Karpas-422 (cell line): ENCODE measurements at regions not wholly inside any gene's neighbourhood (a gene's known extent, or its start where the extent isn't known, plus 50 kb on each side); places are given as distances from the start of the nearest gene placed in this dataset.

Experiments used
- DNase-seq: peaks from one replicate; pipeline ENCODE4 v3.0.0-alpha.2; 2015
- H2AFZ ChIP-seq: fragments of 200-600 bp; sonication (generic); 2 replicates; pipeline ENCODE4 v1.6.1; 2014; ENCODE audit warnings: antibody characterized with exemption, low read length, mixed read lengths
- H3K27ac ChIP-seq: fragments of 200-600 bp; sonication (generic); 2 replicates; pipeline ENCODE4 v1.5.1; 2014; ENCODE audit warnings: mild to moderate bottlenecking, low read length, moderate library complexity
- H3K27me3 ChIP-seq: fragments of 200-600 bp; sonication (generic); 2 replicates; pipeline ENCODE4 v1.6.1; 2014; ENCODE audit warnings: low read length, mixed read lengths
- H3K36me3 ChIP-seq: fragments of 200-600 bp; sonication (generic); 2 replicates; pipeline ENCODE4 v1.6.1; 2014; ENCODE audit warnings: low read length, mixed read lengths; ENCODE audit not compliant: insufficient read depth
- H3K4me1 ChIP-seq: fragments of 200-600 bp; sonication (generic); 2 replicates; pipeline ENCODE4 v1.6.1; 2014; ENCODE audit warnings: mild to moderate bottlenecking, low read length, mixed read lengths
- H3K4me2 ChIP-seq: fragments of 200-600 bp; sonication (generic); 2 replicates; pipeline ENCODE4 v1.6.1; 2014; ENCODE audit warnings: low read length, low read depth, mild to moderate bottlenecking; ENCODE audit not compliant: poor library complexity, severe bottlenecking
- H3K4me3 ChIP-seq: fragments of 200-600 bp; sonication (generic); 2 replicates; pipeline ENCODE4 v1.5.1; 2014; ENCODE audit warnings: mild to moderate bottlenecking, antibody characterized with exemption, low read length, mixed read lengths
- H3K79me2 ChIP-seq: fragments of 200-600 bp; sonication (generic); 2 replicates; pipeline ENCODE4 v1.6.1; 2014; ENCODE audit warnings: mild to moderate bottlenecking, low read length, mixed read lengths
- H3K9ac ChIP-seq: fragments of 200-600 bp; sonication (generic); 2 replicates; pipeline ENCODE4 v1.6.0; 2014; ENCODE audit warnings: low read length
- H3K9me2 ChIP-seq: fragments of 200-600 bp; sonication (generic), shearing (Covaris generic); replicated peaks from 2 replicates; pipeline ENCODE4 v1.6.0; 2014; ENCODE audit warnings: mild to moderate bottlenecking, low read length, moderate library complexity; ENCODE audit not compliant: insufficient read depth
- H3K9me3 ChIP-seq: fragments of 300-700, 200-600 bp; sonication (generic); 2 replicates; pipeline ENCODE4 v1.6.1; 2014; ENCODE audit warnings: low read length, mixed read lengths
- H4K20me1 ChIP-seq: fragments of 200-600 bp; sonication (generic); 2 replicates; pipeline ENCODE4 v1.6.1; 2014; ENCODE audit warnings: mild to moderate bottlenecking, antibody characterized with exemption, low read length, low read depth; ENCODE audit not compliant: insufficient read depth

- H3K27ac ChIP-seq, result no peak overlapping the region
- DNase-seq, result no peak
- H3K9ac ChIP-seq, result no peak overlapping the region
- no peaks in the 10 kb centered on the region for H4K20me1 ChIP-seq
- H3K9me2 ChIP-seq, result no peaks in the 10 kb centered on the region
- H3K9me3 ChIP-seq, result no peaks in the 10 kb centered on the region
- no peaks in the 10 kb centered on the region for H3K27me3 ChIP-seq
- H3K4me1 ChIP-seq, result peaks cover 3% of the 10 kb centered on the region; the same call in 1 of the 2 replicates
- no peak overlapping the region for H3K4me3 ChIP-seq
- no peaks in the 10 kb centered on the region for H3K36me3 ChIP-seq
- H3K4me2 ChIP-seq, result no peak overlapping the region
- H3K79me2 ChIP-seq, result no peaks in the 10 kb centered on the region
- H2AFZ ChIP-seq, result no peak overlapping the region
Measured at GRCh38 chr7:28351450-28351849, 60.9 kb upstream of the CREB5 start.

- DNase-seq, result no peak
- Histone ChIP-seq H3K4me2 (no peak overlapping the region), H2AFZ (no peak overlapping the region), H3K4me1 (no peaks in the 10 kb centered on the region), H3K9me2 (no peaks in the 10 kb centered on the region), H3K9me3 (no peaks in the 10 kb centered on the region), H3K9ac (no peak overlapping the region), H3K4me3 (no peak overlapping the region), H4K20me1 (no peaks in the 10 kb centered on the region), H3K27ac (no peak overlapping the region), H3K36me3 (no peaks in the 10 kb centered on the region), H3K27me3 (no peaks in the 10 kb centered on the region), H3K79me2 (no peaks in the 10 kb centered on the region)
Measured at GRCh38 chr7:28354601-28355402, 57.5 kb upstream of the CREB5 start.

- Histone ChIP-seq H4K20me1 (no peaks in the 10 kb centered on the region), H3K9me2 (no peaks in the 10 kb centered on the region), H3K27ac (no peak overlapping the region), H3K36me3 (no peaks in the 10 kb centered on the region), H3K4me3 (no peak overlapping the region), H3K79me2 (no peaks in the 10 kb centered on the region), H2AFZ (no peak overlapping the region), H3K27me3 (no peaks in the 10 kb centered on the region), H3K9ac (no peak overlapping the region), H3K4me2 (no peak overlapping the region), H3K4me1 (no peaks in the 10 kb centered on the region), H3K9me3 (no peaks in the 10 kb centered on the region)
- DNase-seq, result no peak
Measured at GRCh38 chr7:28355635-28356319, 56.5 kb upstream of the CREB5 start.

- H2AFZ ChIP-seq, result no peak overlapping the region
- H3K9ac ChIP-seq, result no peak overlapping the region
- H3K4me2 ChIP-seq, result no peak overlapping the region
- H3K9me2 ChIP-seq, result no peaks in the 10 kb centered on the region
- no peaks in the 10 kb centered on the region for H3K36me3 ChIP-seq
- DNase-seq, result no peak
- no peaks in the 10 kb centered on the region for H3K27me3 ChIP-seq
- no peaks in the 10 kb centered on the region for H3K9me3 ChIP-seq
- H3K4me1 ChIP-seq, result no peaks in the 10 kb centered on the region
- H3K27ac ChIP-seq, result no peak overlapping the region
- no peaks in the 10 kb centered on the region for H4K20me1 ChIP-seq
- no peak overlapping the region for H3K4me3 ChIP-seq
- no peaks in the 10 kb centered on the region for H3K79me2 ChIP-seq
Measured at GRCh38 chr7:28356619-28357018, 55.7 kb upstream of the CREB5 start.

GRCh38 chr7:28358423-28358868, 53.9 kb upstream of the CREB5 start:
- no peak overlapping the region for H3K4me3 ChIP-seq
- H3K79me2 ChIP-seq, result no peaks in the 10 kb centered on the region
- H3K9me3 ChIP-seq, result no peaks in the 10 kb centered on the region
- H2AFZ ChIP-seq, result no peak overlapping the region
- H3K9ac ChIP-seq, result no peak overlapping the region
- no peaks in the 10 kb centered on the region for H3K4me1 ChIP-seq
- H3K36me3 ChIP-seq, result no peaks in the 10 kb centered on the region
- H3K27me3 ChIP-seq, result no peaks in the 10 kb centered on the region
- H3K9me2 ChIP-seq, result no peaks in the 10 kb centered on the region
- DNase-seq, result no peak
- H4K20me1 ChIP-seq, result no peaks in the 10 kb centered on the region
- H3K27ac ChIP-seq, result no peak overlapping the region
- no peak overlapping the region for H3K4me2 ChIP-seq

GRCh38 chr7:28360739-28361138, 51.6 kb upstream of the CREB5 start:
- H3K9ac ChIP-seq, result no peak overlapping the region
- no peak overlapping the region for H3K4me3 ChIP-seq
- no peaks in the 10 kb centered on the region for H3K36me3 ChIP-seq
- H3K27ac ChIP-seq, result no peak overlapping the region
- no peaks in the 10 kb centered on the region for H3K9me2 ChIP-seq
- no peaks in the 10 kb centered on the region for H3K79me2 ChIP-seq
- no peaks in the 10 kb centered on the region for H3K4me1 ChIP-seq
- H3K9me3 ChIP-seq, result peaks cover 5% of the 10 kb centered on the region; the same call in 1 of the 2 replicates
- H2AFZ ChIP-seq, result no peak overlapping the region
- H4K20me1 ChIP-seq, result no peaks in the 10 kb centered on the region
- peaks cover 5% of the 10 kb centered on the region; the same call in 1 of the 2 replicates for H3K27me3 ChIP-seq
- peak; percentile 48 for DNase-seq
- no peak overlapping the region for H3K4me2 ChIP-seq

- Histone ChIP-seq H3K79me2 (no peaks in the 10 kb centered on the region), H3K9ac (no peak overlapping the region), H3K27me3 (peaks cover 5% of the 10 kb centered on the region; the same call in 1 of the 2 replicates)
Measured at GRCh38 chr7:28361551-28361950, 50.8 kb upstream of the CREB5 start.

GRCh38 chr7:28362182-28362581, 50.1 kb upstream of the CREB5 start:
- H3K36me3 ChIP-seq, result no peaks in the 10 kb centered on the region
- no peak for DNase-seq
- no peak overlapping the region for H3K27ac ChIP-seq
- H2AFZ ChIP-seq, result no peak overlapping the region
- no peaks in the 10 kb centered on the region for H3K9me2 ChIP-seq
- H4K20me1 ChIP-seq, result no peaks in the 10 kb centered on the region
- no peak overlapping the region for H3K4me3 ChIP-seq
- H3K27me3 ChIP-seq, result peaks cover 5% of the 10 kb centered on the region; the same call in 1 of the 2 replicates
- H3K4me1 ChIP-seq, result no peaks in the 10 kb centered on the region
- no peak overlapping the region for H3K9ac ChIP-seq
- no peak overlapping the region for H3K4me2 ChIP-seq
- no peaks in the 10 kb centered on the region for H3K79me2 ChIP-seq
- H3K9me3 ChIP-seq, result peaks cover 5% of the 10 kb centered on the region; the same call in 1 of the 2 replicates

More at GRCh38 chr7:28361551-28361950, 50.8 kb upstream of the CREB5 start:
- H4K20me1 ChIP-seq, result no peaks in the 10 kb centered on the region
- H3K9me2 ChIP-seq, result no peaks in the 10 kb centered on the region
- H3K36me3 ChIP-seq, result no peaks in the 10 kb centered on the region
- DNase-seq, result no peak
- no peak overlapping the region for H3K4me3 ChIP-seq
- no peak overlapping the region for H3K27ac ChIP-seq
- H2AFZ ChIP-seq, result no peak overlapping the region
- H3K4me1 ChIP-seq, result no peaks in the 10 kb centered on the region
- H3K4me2 ChIP-seq, result no peak overlapping the region
- H3K9me3 ChIP-seq, result peaks cover 5% of the 10 kb centered on the region; the same call in 1 of the 2 replicates
